Epithelial cell of esophagus (primary cell): ENCODE measurements at regions not wholly inside any gene's neighbourhood (a gene's known extent, or its start where the extent isn't known, plus 50 kb on each side); places are given as distances from the start of the nearest gene placed in this dataset.
A peak's percentile ranks its signal among the peaks of the same experiment; 100 is the strongest.

Experiments
- DNase-seq: peaks from one replicate; pipeline ENCODE4 v3.0.0; 2010; ENCODE audit warnings: low read depth
- H3K4me3 ChIP-seq: 2 replicates; pipeline ENCODE4 v1.5.1; 2011; ENCODE audit warnings: mild to moderate bottlenecking, low read length, control low read depth
- CTCF ChIP-seq: IDR thresholded peaks from 2 replicates; pipeline ENCODE4 v1.5.1; 2011; ENCODE audit warnings: low read depth, mild to moderate bottlenecking, low read length, control low read depth, inconsistent platforms; ENCODE audit not compliant: insufficient read depth; ENCODE audit errors: missing control alignments

GRCh38 chr10:126734015-126734414 is 63.5 kb upstream of the C10orf90 start:
- TF ChIP-seq CTCF: no peak
- H3K4me3 ChIP-seq: no peak overlapping the region
- peak; percentile 91 for DNase-seq

DNA sequence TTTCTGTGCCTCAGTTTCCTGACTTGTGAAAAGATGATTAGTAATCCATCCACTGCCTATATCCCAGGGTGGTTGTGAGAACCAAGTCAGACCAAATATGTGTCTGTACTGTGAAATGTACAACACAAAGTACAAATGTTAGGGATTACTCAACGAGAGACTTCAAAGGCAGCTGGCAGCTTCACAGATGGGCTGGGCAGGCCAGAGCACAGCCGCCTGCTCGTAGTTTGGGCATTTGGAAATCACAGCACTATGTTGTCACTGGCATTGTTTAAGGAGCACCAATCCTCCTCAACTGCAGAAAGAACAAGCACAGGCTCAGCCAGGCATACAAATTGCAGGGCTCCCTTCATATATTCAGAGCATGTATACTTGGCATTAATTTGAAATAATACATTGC is 64.5 kb upstream of the C10orf90 start:
- H3K4me3 ChIP-seq: no peak overlapping the region
- TF ChIP-seq CTCF: no peak
- peak; percentile 75 for DNase-seq

GRCh38 chr10:126736142-126736541 is 65.6 kb upstream of the C10orf90 start:
- no peak overlapping the region for H3K4me3 ChIP-seq
- no peak for TF ChIP-seq CTCF
- no peak for DNase-seq

GRCh38 chr10:126736727-126737126 is 66.2 kb upstream of the C10orf90 start:
- no peak for TF ChIP-seq CTCF
- peak; percentile 14 for DNase-seq
- no peak overlapping the region for H3K4me3 ChIP-seq

- DNase-seq: no peak
- no peak for TF ChIP-seq CTCF
- no peak overlapping the region for H3K4me3 ChIP-seq
Measured at GRCh38 chr10:126738001-126738400, 67.5 kb upstream of the C10orf90 start.

DNA sequence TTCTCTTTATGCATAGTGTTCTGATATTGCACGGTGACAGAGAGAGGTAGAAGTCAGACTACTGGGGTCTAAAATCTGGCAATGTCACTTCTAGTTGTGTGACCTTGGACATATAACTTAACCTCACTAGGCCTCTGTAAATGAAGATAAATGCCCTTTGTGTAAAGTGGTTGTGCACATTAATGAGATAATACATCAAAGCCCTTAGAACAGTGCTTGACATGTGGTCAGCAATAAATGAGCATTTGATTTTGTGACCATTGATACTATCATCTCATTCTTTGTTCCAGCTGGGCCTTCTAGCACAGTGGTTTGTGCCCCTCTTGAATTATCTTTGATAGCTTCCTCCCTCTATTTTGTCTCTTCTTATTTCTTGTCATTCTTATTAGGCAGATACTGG is 74.1 kb upstream of the C10orf90 start:
- DNase-seq: no peak
- TF ChIP-seq CTCF: no peak
- H3K4me3 ChIP-seq: no peak overlapping the region

- no peak overlapping the region for H3K4me3 ChIP-seq
- peak; percentile 87 for DNase-seq
- peak; percentile 87 for TF ChIP-seq CTCF
Measured at GRCh38 chr10:126749015-126749655, 78.6 kb upstream of the C10orf90 start.
